HL-60 (cell line): ENCODE measurements at regions not wholly inside any gene's neighbourhood (a gene's known extent, or its start where the extent isn't known, plus 50 kb on each side); places are given as distances from the start of the nearest gene placed in this dataset.

Source experiments
- DNase-seq, 2 experiments: peaks; one replicate each; pipeline ENCODE4 v3.0.0-alpha.2; 2010 to 2020; ENCODE audit warnings: low read depth in 1 of 2, low spot score in 1 of 2
- H3K27ac ChIP-seq: fragments of 250-450 bp; sonication (Bioruptor Pico); replicated peaks from 2 replicates; pipeline ENCODE4 v1.5.1; 2020; ENCODE audit warnings: mild to moderate bottlenecking, moderate library complexity
- H3K27me3 ChIP-seq: fragments of 250-450 bp; sonication (Bioruptor Pico); 2 replicates; pipeline ENCODE4 v1.5.1; 2021; ENCODE audit warnings: mild to moderate bottlenecking, moderate library complexity; ENCODE audit not compliant: insufficient read depth, poor library complexity, severe bottlenecking
- H3K4me3 ChIP-seq: replicated peaks from 2 replicates; pipeline ENCODE4 v1.5.1; 2011; ENCODE audit warnings: mild to moderate bottlenecking, control low read depth, low read length; ENCODE audit not compliant: insufficient read depth
- GABPA ChIP-seq: IDR thresholded peaks from 2 replicates; pipeline ENCODE4 v1.6.1; 2012; ENCODE audit warnings: low read depth
- POLR2AphosphoS5 ChIP-seq: IDR thresholded peaks from 2 replicates; pipeline ENCODE4 v1.6.1; 2012; ENCODE audit warnings: low read depth
- SPI1 ChIP-seq: IDR thresholded peaks from 2 replicates; pipeline ENCODE4 v1.6.1; 2012; ENCODE audit warnings: low read depth, mild to moderate bottlenecking, borderline replicate concordance
- TF ChIP-seq, protein P1 (sequence below): IDR thresholded peaks from one replicate; pipeline ENCODE4 v1.5.1; 2011; ENCODE audit warnings: low read length, control low read depth, inconsistent platforms; ENCODE audit not compliant: insufficient read depth
- TF ChIP-seq, protein P2 (sequence below): IDR thresholded peaks from 2 replicates; pipeline ENCODE4 v1.6.1; 2012; ENCODE audit warnings: low read depth; ENCODE audit not compliant: insufficient replicate concordance

DNA sequence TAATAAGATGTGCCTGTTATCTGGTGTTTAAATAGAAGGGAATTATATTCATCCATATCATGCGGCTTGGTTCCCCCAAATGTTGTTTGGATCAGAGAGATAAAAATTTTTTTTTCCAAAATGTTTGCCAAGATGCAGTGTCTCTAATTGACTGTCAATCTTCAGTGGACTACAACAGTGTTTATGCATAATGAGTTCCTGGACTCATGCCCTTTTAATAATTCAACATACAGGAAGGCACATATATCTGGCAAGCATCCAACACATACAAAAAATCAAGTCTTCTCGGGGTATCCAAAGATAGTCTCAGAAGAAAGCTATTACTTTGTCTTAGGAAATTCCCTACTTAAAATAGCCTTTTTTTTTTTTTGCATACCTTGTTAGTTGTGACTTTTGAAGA is 1534.7 kb downstream of the EFNA5 start:
- TF ChIP-seq, protein P1, sequence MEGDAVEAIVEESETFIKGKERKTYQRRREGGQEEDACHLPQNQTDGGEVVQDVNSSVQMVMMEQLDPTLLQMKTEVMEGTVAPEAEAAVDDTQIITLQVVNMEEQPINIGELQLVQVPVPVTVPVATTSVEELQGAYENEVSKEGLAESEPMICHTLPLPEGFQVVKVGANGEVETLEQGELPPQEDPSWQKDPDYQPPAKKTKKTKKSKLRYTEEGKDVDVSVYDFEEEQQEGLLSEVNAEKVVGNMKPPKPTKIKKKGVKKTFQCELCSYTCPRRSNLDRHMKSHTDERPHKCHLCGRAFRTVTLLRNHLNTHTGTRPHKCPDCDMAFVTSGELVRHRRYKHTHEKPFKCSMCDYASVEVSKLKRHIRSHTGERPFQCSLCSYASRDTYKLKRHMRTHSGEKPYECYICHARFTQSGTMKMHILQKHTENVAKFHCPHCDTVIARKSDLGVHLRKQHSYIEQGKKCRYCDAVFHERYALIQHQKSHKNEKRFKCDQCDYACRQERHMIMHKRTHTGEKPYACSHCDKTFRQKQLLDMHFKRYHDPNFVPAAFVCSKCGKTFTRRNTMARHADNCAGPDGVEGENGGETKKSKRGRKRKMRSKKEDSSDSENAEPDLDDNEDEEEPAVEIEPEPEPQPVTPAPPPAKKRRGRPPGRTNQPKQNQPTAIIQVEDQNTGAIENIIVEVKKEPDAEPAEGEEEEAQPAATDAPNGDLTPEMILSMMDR: no peak
- TF ChIP-seq, protein P2, sequence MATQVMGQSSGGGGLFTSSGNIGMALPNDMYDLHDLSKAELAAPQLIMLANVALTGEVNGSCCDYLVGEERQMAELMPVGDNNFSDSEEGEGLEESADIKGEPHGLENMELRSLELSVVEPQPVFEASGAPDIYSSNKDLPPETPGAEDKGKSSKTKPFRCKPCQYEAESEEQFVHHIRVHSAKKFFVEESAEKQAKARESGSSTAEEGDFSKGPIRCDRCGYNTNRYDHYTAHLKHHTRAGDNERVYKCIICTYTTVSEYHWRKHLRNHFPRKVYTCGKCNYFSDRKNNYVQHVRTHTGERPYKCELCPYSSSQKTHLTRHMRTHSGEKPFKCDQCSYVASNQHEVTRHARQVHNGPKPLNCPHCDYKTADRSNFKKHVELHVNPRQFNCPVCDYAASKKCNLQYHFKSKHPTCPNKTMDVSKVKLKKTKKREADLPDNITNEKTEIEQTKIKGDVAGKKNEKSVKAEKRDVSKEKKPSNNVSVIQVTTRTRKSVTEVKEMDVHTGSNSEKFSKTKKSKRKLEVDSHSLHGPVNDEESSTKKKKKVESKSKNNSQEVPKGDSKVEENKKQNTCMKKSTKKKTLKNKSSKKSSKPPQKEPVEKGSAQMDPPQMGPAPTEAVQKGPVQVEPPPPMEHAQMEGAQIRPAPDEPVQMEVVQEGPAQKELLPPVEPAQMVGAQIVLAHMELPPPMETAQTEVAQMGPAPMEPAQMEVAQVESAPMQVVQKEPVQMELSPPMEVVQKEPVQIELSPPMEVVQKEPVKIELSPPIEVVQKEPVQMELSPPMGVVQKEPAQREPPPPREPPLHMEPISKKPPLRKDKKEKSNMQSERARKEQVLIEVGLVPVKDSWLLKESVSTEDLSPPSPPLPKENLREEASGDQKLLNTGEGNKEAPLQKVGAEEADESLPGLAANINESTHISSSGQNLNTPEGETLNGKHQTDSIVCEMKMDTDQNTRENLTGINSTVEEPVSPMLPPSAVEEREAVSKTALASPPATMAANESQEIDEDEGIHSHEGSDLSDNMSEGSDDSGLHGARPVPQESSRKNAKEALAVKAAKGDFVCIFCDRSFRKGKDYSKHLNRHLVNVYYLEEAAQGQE: no peak
- no peak for TF ChIP-seq POLR2AphosphoS5
- TF ChIP-seq GABPA: no peak
- TF ChIP-seq SPI1: no peak
- DNase-seq: no peak
- no peaks in the 10 kb centered on the region for H3K27me3 ChIP-seq
- no peak overlapping the region for H3K4me3 ChIP-seq
- H3K27ac ChIP-seq: no peak overlapping the region

DNA sequence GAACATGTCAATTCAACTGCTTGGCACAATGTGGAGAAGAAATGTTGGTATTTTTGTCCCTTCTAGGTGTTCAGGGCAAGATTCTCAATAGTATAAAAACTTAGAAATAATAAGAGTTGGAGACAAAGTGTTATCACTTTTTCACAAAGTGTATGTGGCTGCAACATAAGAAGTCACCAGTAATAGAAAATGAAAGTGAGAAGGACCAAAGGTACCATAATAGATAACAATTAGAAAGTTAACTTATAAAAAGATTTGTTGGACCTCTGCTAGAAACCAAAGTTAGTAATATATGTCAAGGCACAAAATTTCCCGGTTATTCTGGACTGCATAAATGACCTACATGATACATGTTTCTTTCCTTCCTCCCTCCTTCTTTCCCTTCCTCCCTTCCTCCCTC is 1535.3 kb downstream of the EFNA5 start:
- no peak overlapping the region for H3K27ac ChIP-seq
- DNase-seq: no peak
- H3K4me3 ChIP-seq: no peak overlapping the region
- TF ChIP-seq, protein P2: no peak
- TF ChIP-seq SPI1 (no peak), POLR2AphosphoS5 (no peak), GABPA (no peak)
- TF ChIP-seq, protein P1: no peak
- H3K27me3 ChIP-seq: no peaks in the 10 kb centered on the region

DNA sequence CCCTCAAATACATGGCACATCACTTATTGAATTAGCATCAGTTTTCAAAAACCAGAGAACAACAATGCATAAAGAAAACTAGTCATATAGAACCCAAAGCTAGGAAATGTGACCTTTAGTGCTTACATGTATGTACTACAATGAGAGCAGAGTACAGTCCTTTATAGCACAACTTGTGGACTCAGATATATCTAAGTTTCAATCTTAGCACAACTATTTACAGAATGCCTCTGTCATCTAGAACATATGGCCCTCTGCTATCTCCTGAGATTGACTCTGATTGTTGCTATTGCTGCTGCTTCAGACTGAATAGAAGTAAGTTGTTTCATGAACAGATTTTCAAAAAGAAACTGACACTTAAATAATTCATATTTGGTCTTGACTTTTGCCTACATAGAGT is 1536.2 kb downstream of the EFNA5 start:
- Histone ChIP-seq H3K27me3 (no peaks in the 10 kb centered on the region), H3K27ac (no peak overlapping the region), H3K4me3 (no peak overlapping the region)
- DNase-seq: no peak
- TF ChIP-seq, protein P1: no peak
- TF ChIP-seq GABPA: no peak
- no peak for TF ChIP-seq POLR2AphosphoS5
- TF ChIP-seq, protein P2: no peak
- TF ChIP-seq SPI1: no peak
